AG09319 (cell line): ENCODE measurements at regions not wholly inside any gene's neighbourhood (a gene's known extent, or its start where the extent isn't known, plus 50 kb on each side); places are given as distances from the start of the nearest gene placed in this dataset.

Experiments used
- DNase-seq: peaks from one replicate; pipeline ENCODE4 v3.0.0-alpha.2; 2010; ENCODE audit warnings: low read depth; ENCODE audit errors: extremely low read depth
- CTCF ChIP-seq: IDR thresholded peaks from 2 replicates; pipeline ENCODE4 v1.5.1; 2011; ENCODE audit warnings: low read depth, mild to moderate bottlenecking, inconsistent platforms, low read length, moderate library complexity

DNA sequence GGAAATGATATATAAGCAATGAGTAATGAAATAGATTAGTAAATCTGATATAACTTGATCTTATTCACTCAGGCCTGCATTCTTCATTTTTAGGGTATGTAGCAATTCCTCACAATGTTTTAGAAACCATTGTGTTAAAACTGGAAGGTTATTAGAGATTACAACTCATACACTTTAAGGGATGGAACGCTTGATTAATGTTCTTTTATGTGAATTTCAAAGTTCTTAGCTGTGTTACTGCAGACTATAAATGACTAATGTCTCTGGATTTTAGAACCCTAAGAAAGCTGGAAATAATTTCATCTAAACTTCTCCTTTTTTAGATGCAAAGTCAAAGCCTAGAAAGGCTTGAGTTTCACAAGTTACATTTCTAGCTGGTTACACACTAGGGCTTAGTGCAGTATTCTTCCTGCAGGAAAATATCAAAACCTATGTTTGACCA, 148.2 kb upstream of the CLEC14A start:
- no peak for TF ChIP-seq CTCF
- DNase-seq = peak; percentile 12

GRCh38 chr14:38400751-38401150, 144.9 kb upstream of the CLEC14A start:
- DNase-seq = no peak
- TF ChIP-seq CTCF = no peak

GRCh38 chr14:38399652-38400051, 143.8 kb upstream of the CLEC14A start:
- no peak for TF ChIP-seq CTCF
- DNase-seq = no peak

GRCh38 chr14:38394767-38395166, 138.9 kb upstream of the CLEC14A start:
- no peak for TF ChIP-seq CTCF
- DNase-seq = no peak

- no peak for TF ChIP-seq CTCF
- DNase-seq = no peak
Observed at GRCh38 chr14:38394064-38394463, 138.2 kb upstream of the CLEC14A start.

GRCh38 chr14:38391334-38391733, 135.4 kb upstream of the CLEC14A start:
- TF ChIP-seq CTCF = no peak
- no peak for DNase-seq

DNA sequence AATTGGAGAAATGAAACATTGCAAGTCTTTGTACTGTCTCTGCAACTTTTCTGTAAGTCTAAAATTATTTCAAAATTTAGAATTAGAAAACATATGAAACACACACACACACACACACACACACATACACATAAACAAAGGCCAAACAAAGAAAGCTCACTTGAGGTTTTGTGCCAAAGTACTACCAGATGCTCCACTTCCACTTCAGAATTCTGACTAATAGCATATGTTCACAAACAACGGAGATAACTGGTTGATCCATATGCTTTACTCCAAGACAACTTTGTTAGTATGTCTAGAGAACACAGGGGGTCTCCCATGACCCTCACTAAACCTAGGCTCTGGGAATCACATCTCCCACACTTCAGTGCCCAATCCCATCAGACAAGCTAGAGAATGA, 133.8 kb upstream of the CLEC14A start:
- peak; percentile 40 for DNase-seq
- TF ChIP-seq CTCF = no peak
